GM19351 (cell line): ENCODE measurements at regions not wholly inside any gene's neighbourhood (a gene's known extent, or its start where the extent isn't known, plus 50 kb on each side); places are given as distances from the start of the nearest gene placed in this dataset.

Experiments used
- ATAC-seq: cut with Tn5 transposase; IDR thresholded peaks from one replicate; pipeline ENCODE4 v1.9.1; 2021; ENCODE audit warnings: mild to moderate bottlenecking, moderate library complexity; ENCODE audit not compliant: unreplicated experiment

DNA sequence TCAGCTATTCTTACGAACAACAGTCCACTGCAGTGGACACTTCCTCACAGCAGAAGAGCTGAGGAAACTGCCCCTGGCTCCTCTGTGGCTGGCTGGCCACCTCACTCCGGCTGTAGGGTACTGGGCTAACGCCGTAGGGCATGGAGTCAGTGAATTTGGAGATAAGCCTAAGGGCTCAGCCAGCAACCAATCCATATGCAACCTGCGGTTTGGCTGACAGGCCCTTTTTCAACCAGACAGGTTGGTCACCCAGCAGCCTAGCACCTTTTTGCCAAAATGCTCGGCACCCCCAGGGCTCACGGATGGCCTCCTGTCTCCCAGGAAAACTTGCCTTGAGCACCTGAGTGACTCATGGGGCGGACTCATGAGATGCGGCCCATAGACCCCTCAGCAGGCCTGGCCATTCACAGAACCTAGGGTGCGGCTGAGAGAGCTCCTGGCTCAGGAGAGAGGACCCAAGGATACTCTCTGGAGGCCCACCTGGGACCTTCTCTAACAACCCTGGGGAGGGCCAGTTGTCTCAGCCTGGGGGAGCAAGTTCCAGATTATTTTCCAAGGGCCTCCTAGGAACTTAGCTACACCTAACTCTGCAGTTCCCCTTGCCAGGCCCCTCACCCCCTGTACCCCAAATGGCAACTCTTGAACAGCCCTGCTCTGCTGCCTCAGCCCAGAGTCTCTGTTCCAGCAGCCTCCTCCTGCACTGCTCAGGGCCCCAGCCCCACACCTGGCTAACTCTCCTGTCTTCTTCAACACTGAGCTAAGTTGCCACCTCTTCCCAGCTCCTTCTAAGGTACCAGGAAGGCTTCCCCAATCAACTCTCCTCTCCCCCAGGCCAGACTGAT is 252.1 kb downstream of the CYP26B1 start:
- no peak for ATAC-seq

DNA sequence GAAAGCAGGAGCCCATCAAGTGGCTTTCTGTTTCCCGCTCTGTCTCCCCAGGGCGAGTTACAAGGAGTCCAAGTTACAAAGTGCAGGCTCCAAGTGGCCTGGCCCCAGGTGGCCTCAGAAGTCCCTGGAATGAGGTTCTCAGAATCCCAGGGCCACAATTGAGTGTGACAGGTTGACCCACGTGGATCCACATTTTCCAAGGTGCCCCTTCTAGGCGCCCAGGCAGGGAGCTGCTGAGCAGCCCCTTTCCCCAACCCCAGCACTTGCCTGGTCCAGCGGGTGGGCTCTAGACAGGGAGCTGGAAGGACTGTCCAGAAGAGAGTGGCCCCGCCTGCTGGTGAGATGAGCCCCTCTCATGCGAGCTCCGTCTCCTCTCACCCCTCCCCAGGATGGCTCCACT is 253.4 kb downstream of the CYP26B1 start:
- no peak for ATAC-seq

DNA sequence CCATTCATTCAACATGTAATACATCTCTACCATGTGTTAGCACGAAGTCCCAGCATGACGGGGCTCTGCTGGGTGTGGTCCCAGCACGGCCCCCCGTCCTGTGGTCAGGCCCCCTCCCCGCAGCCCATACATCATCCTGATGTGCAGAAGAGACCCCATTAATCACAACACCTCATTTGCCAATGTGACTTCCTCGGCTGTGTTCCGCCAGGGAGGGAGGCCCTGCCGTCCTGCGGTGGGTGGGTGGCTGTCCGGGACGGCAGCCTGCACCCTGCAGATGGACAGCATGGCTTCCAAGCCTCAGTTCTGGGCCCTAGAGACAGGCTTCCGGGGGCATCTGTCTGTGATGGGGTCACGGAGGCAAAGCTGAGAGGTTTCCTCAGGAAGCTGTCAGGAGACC is 254.0 kb downstream of the CYP26B1 start:
- no peak for ATAC-seq

DNA sequence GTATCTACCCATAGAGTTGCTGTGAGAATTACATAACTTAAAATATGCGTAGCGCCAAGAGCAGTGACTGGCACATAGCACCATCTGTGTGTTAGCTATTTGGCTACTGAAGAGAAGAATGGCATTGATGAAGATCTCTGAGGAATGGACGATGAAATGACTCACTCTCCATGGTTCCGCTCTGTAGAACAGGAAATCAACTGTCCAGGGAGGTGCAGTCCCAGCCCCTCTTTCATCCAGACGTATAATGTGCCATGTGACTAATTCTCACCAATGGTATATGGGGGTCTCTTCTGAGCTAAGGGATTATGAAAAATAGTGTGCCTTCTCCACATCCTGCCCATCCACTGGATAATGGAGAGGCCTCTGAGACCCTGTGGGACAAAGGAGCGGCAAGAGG is 254.8 kb downstream of the CYP26B1 start:
- ATAC-seq: no peak

- ATAC-seq: no peak
These were observed 255.3 kb downstream of the CYP26B1 start for GRCh38 chr2:71892423-71892730.

DNA sequence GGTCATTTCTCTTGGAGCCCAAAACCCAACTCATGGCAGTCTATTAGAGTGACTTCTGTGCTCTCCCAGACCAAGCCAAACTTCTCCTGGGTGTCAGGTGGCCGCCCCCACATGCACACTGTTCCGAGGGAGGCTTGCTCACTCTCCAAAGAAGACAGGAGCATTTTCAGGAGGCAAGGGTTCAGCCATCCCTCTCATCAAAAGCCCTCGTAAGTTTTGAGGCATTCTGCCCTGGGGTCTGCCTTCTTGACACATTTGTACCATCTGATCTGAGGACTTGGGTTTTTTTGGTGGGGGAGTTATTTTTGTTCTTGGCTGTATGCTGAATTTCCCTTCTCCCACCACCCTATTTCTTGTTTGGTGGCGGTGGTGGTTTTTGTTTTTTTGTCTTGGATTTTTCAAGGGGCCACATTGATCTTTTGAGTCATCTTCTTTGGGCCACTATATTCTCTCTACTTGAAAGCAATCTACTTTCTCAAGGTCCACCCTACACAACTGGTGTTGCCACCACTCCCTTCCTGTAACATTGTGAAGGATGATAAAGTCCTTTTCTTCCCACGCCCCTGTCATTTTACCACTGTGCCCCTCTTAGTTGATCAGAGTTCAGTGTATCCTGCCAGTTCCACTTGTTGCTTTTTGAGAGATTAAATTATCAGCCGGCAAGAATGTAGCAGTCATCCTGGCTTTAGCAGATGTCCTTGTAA is 255.8 kb downstream of the CYP26B1 start:
- no peak for ATAC-seq

GRCh38 chr2:71891155-71891554 is 256.5 kb downstream of the CYP26B1 start:
- no peak for ATAC-seq

GRCh38 chr2:71889759-71890684 is 257.6 kb downstream of the CYP26B1 start:
- ATAC-seq: no peak

DNA sequence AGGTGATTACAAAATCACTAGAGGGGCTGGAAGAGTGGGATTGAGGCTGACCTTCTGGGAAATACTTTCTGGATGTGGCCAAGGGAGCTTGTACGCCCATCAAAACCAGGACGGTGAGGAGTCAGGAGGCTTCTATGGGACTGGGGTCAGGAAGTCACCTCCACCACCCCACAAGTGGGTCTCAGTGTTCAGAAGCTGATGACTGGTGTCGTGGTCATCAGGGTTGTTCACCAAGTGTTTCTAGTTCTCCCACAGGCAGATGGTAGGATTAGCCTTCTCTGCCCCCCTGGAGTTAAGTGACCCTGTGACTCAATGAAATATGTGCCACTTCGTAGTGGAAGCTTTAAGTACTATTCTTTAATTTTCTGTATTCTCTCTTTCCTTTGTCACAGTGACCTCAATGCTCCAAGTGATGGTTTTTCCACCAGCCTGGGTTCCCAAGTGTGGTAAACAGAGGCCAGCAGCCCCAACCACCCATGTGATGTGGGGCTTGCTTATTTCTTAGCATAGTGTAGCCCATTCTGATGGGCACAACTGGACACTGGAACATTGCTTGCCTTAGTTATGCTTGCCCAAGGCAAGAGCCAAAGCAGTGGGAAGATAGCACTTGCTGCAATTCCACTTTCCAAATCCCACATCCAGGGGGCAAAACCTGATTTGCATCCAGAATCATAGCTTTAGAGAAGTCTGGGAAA is 258.8 kb downstream of the CYP26B1 start:
- ATAC-seq: no peak

DNA sequence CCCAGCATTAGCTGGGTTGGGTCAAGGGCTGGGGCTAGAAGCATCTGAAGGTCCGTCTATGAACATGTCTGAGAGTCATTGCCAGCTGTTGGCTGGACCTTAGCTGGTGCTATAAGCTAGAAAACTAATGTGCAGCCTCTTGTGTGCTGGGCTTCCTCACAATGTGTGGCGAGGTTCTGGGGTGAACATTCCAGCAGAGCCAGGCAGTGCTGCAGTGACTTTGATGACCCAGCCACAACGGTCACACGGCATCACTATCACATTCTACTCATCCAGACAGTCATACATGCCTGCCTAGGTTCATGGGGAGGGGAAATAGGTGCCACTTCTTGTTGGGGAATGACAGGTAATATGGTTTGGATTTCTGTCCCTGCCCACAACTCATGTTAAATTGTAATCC is 260.5 kb downstream of the CYP26B1 start:
- no peak for ATAC-seq

DNA sequence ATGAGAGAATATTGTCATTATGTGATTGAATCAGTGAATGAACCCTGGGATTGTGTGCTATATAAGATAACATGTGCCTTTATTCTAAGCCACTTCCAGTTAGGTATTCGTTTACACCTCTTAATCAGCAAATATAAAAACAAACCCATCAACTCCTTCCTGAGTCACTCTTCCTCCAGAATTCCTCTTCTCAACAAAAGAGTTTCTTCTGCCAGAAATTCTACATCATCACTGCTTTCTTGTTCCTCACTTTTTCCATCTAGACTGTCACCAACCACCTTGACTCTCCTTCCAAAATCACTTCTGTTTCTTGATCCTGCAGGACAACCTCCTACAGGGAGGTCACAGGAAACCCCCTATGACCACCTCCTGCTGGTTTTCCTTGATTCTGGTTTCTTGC is 261.4 kb downstream of the CYP26B1 start:
- no peak for ATAC-seq

DNA sequence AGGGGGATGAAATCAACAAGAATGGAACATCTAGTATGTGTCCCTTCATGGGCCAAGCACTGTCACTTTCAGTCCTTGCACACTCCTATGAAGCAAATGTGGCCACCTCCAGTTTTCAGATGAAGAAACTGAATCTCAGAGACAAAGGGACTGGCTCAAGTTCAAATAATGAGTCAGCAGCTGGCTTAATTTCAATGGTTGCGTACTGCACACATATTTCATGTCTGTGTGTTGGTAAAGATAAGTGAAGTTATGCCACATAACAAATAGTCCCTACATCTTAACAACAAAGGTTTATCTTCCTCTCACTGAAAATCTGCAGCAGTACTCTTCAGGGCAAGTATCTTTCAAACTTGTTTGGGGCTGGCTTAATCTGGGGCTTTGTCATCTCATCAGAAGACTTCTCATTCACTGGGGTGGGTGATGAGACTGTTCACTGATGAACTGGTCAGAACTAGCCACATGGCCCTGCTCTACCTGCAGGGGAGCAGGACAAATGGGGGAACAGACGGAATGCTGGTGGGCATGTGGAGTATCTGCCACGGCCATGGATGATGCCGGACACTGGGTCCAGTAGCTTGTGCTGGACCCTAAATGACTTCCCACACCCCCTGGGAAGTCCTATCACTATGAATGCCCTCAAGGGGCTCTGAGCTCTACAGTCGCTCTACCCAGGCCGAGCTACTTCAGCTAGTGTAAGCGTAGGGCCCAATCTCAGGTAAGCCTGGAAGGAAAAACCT is 263.2 kb downstream of the CYP26B1 start:
- ATAC-seq: no peak

DNA sequence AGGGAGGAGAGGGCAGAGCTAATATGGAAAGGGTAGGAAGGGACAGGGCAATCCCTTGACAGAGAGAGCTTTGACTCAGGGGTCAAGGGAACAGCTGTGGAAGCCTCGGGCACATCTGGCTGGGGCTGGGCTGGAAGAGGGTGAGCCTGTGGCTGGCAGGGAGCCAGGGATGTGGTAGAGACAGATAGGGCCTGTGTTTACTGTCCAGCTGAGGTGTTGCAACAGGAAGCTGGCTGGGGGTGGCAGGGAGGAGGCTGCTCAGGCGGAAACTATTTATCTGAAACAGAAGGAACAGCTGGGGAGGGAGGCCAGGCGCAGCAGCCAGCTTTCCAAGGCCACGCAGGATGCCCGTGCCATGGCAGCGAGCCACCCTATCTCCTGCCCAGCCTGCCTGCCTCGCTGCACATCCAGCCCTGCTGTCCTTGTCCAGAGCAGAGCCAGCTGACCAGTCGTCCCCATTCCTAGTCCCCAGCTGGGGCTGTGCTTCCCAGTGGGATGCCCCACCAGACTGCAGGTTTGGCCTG is 264.7 kb downstream of the CYP26B1 start:
- ATAC-seq: no peak

GRCh38 chr2:71882236-71882946 is 265.3 kb downstream of the CYP26B1 start:
- ATAC-seq: no peak

GRCh38 chr2:71880846-71881610 is 266.6 kb downstream of the CYP26B1 start:
- no peak for ATAC-seq

DNA sequence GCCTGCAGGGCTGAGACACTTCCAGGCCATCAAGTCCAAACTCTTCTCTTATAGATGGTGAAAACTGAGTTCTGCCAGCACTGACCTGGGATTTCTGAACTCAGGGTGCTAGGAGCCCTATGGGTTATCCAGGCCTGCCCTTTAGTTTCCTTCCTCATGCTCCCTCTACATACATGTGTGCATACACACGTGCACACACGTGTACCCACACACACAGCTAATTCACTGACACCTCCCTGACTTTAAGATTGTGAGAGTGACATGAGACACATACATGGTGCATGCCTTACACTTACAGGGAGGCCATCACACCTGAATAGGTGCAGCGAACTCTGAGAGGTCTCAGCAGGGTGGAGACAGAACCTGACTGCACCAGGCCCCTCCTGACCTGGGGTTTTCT is 267.4 kb downstream of the CYP26B1 start:
- ATAC-seq: no peak

- no peak for ATAC-seq
These were observed 268.0 kb downstream of the CYP26B1 start for GRCh38 chr2:71879509-71880184.
